ENCODE measurements at regions not wholly inside any gene's neighbourhood (a gene's known extent, or its start where the extent isn't known, plus 50 kb on each side); places are given as distances from the start of the nearest gene placed in this dataset.

- no peak overlapping the region for H3K4me3 Mint-ChIP-seq
- H3K27me3 Mint-ChIP-seq (ENCODE audit: low read depth): no peaks in the 10 kb centered on the region
- no peak overlapping the region for H3K27ac Mint-ChIP-seq
- no peak for DNase-seq (ENCODE audit: low spot score)
- H3K4me1 Mint-ChIP-seq (ENCODE audit: low read depth): no peaks in the 10 kb centered on the region
- no peaks in the 10 kb centered on the region for H3K9me3 Mint-ChIP-seq
- no peaks in the 10 kb centered on the region for H3K36me3 Mint-ChIP-seq (ENCODE audit: low read depth)
Measured at GRCh38 chr2:17086990-17087389, 421.4 kb upstream of the CYRIA start.

DNA sequence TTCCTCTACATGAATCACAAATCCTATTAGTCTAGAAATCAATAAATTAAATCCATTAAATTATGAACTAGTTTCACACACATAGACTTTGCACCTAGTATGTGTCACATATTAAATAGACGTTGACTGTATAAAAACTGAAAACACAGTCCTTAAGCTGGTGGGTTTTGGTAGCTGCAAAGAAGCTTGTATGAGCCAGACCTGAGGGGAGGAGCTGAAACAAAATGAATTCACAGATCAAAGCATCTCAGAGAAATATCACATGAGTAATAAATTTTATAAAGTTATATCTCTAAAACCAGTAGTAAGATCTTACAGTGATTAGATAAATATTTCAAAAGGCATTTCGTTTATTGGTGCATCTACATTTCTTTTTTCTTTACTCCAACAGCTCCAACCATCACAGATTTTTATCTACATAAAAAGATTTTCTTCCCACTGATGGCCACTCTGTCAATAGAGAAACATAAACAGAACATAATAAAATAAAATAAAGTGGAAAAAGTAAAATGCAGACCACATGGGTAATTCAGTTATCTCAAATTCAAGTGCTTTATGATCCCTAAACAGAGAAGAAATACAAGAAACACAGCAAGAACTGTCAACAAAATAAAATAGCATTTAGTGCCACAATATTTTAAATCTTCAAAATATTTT, 420.0 kb upstream of the CYRIA start:
- H3K9me3 Mint-ChIP-seq: no peaks in the 10 kb centered on the region
- no peaks in the 10 kb centered on the region for H3K27me3 Mint-ChIP-seq (ENCODE audit: low read depth)
- DNase-seq (ENCODE audit: low spot score): no peak
- H3K27ac Mint-ChIP-seq: no peak overlapping the region
- no peaks in the 10 kb centered on the region for H3K4me1 Mint-ChIP-seq (ENCODE audit: low read depth)
- H3K36me3 Mint-ChIP-seq (ENCODE audit: low read depth): no peaks in the 10 kb centered on the region
- no peak overlapping the region for H3K4me3 Mint-ChIP-seq

DNA sequence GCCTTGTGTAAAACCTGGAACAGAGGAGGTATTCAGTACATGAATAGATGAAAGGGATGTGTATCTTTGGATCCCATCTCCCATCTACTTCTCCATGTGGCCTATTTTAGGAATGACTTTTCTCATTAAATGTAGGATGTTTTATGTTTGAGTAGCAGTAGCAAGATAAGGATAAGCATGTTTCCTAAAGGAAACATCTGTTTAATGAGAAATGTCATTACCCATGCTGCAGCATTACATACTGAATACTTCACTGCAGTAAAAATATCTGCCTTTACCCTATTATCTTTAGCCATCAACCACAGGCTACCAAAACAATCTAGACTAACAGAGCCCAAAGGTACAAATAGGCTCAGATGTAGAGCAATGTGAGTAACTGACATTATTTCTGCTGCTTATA, 419.2 kb upstream of the CYRIA start:
- no peak for DNase-seq (ENCODE audit: low spot score)
- Mint-ChIP-seq H3K9me3 (peaks cover 7% of the 10 kb centered on the region), H3K4me3 (no peak overlapping the region), H3K4me1 (ENCODE audit: low read depth) (no peaks in the 10 kb centered on the region), H3K27me3 (ENCODE audit: low read depth) (no peaks in the 10 kb centered on the region), H3K36me3 (ENCODE audit: low read depth) (no peaks in the 10 kb centered on the region), H3K27ac (no peak overlapping the region)

- Mint-ChIP-seq H3K36me3 (ENCODE audit: low read depth) (no peaks in the 10 kb centered on the region), H3K27me3 (ENCODE audit: low read depth) (no peaks in the 10 kb centered on the region), H3K4me3 (no peak overlapping the region), H3K27ac (no peak overlapping the region), H3K9me3 (peaks cover 12% of the 10 kb centered on the region), H3K4me1 (ENCODE audit: low read depth) (no peaks in the 10 kb centered on the region)
- DNase-seq (ENCODE audit: low spot score): no peak
Measured at GRCh38 chr2:17083902-17084301, 418.3 kb upstream of the CYRIA start.

- Mint-ChIP-seq H3K4me3 (no peak overlapping the region), H3K4me1 (ENCODE audit: low read depth) (no peaks in the 10 kb centered on the region), H3K36me3 (ENCODE audit: low read depth) (no peaks in the 10 kb centered on the region), H3K27me3 (ENCODE audit: low read depth) (no peaks in the 10 kb centered on the region), H3K9me3 (peaks cover 17% of the 10 kb centered on the region), H3K27ac (no peak overlapping the region)
- DNase-seq (ENCODE audit: low spot score): no peak
Measured at GRCh38 chr2:17079262-17079661, 413.6 kb upstream of the CYRIA start.

- no peaks in the 10 kb centered on the region for H3K27me3 Mint-ChIP-seq (ENCODE audit: low read depth)
- DNase-seq (ENCODE audit: low spot score): no peak
- H3K9me3 Mint-ChIP-seq: peaks cover 17% of the 10 kb centered on the region
- H3K4me1 Mint-ChIP-seq (ENCODE audit: low read depth): no peaks in the 10 kb centered on the region
- H3K36me3 Mint-ChIP-seq (ENCODE audit: low read depth): no peaks in the 10 kb centered on the region
- H3K27ac Mint-ChIP-seq: no peak overlapping the region
- H3K4me3 Mint-ChIP-seq: no peak overlapping the region
Measured at GRCh38 chr2:17076533-17076932, 410.9 kb upstream of the CYRIA start.

- H3K36me3 Mint-ChIP-seq (ENCODE audit: low read depth): no peaks in the 10 kb centered on the region
- H3K4me1 Mint-ChIP-seq (ENCODE audit: low read depth): no peaks in the 10 kb centered on the region
- H3K27me3 Mint-ChIP-seq (ENCODE audit: low read depth): no peaks in the 10 kb centered on the region
- no peaks in the 10 kb centered on the region for H3K9me3 Mint-ChIP-seq
- H3K27ac Mint-ChIP-seq: no peak overlapping the region
- no peak for DNase-seq (ENCODE audit: low spot score)
- no peak overlapping the region for H3K4me3 Mint-ChIP-seq
Measured at GRCh38 chr2:17070711-17071110, 405.1 kb upstream of the CYRIA start.

DNA sequence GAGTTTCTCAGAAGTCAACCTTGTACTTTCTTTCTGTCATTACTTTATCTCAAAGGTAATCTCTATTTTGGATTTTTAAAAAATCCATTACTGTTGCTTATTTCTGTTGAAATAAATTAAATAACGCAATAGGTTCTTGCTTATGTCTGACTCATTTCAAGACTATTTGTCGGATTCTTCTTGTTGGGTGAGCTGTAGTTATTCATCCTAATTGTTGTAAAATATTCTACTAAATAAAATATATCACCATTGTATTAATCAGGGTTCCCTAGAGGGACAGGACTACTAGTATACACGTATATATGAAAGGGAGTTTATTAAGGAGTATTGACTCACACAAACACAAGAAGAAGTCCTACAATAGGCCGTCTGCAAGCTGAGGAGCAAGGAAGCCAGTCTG, 403.9 kb upstream of the CYRIA start:
- Mint-ChIP-seq H3K4me3 (no peak overlapping the region), H3K27me3 (ENCODE audit: low read depth) (no peaks in the 10 kb centered on the region), H3K4me1 (ENCODE audit: low read depth) (no peaks in the 10 kb centered on the region), H3K9me3 (no peaks in the 10 kb centered on the region), H3K36me3 (ENCODE audit: low read depth) (no peaks in the 10 kb centered on the region), H3K27ac (no peak overlapping the region)
- no peak for DNase-seq (ENCODE audit: low spot score)

DNA sequence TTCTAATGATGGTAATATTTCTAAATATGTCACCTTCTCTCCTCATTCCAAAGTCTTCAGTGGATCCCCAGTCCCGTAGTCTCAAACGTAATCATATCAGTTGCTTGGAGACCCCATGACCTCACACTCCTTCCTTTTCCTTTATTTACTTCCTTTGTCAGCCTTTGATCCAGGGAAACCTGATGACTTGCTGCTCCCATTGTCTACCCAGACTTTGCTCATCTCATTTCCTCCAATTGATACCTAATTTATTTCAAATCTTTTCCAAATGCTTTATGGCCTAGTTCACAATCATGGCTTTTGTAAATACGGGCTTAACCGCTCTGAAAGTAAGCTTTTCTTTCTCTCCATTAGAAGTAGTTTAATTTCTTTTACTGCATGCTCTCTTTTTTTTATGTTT, 402.4 kb upstream of the CYRIA start:
- H3K9me3 Mint-ChIP-seq: no peaks in the 10 kb centered on the region
- DNase-seq (ENCODE audit: low spot score): no peak
- H3K27ac Mint-ChIP-seq: no peak overlapping the region
- no peaks in the 10 kb centered on the region for H3K36me3 Mint-ChIP-seq (ENCODE audit: low read depth)
- no peaks in the 10 kb centered on the region for H3K4me1 Mint-ChIP-seq (ENCODE audit: low read depth)
- H3K27me3 Mint-ChIP-seq (ENCODE audit: low read depth): no peaks in the 10 kb centered on the region
- H3K4me3 Mint-ChIP-seq: no peak overlapping the region

DNA sequence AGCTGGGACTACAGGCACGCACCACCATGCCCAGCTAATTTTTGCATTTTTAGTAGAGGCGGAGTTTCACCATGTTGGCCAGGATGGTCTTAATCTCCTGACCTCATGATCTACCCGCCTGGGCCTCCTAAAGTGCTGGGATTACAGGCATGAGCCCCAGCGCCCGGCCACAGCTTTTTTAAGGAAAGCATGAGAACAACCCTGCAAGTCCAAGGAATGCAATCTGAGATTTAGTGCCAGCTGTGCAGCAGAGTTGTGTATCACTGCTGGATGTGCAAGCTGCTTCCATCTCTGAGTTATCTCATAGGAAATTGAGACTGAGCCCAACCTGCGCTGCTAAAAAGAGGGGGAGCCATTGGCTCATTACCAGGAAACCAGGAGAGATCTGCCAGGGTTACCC, 399.9 kb upstream of the CYRIA start:
- H3K4me3 Mint-ChIP-seq: no peak overlapping the region
- H3K27me3 Mint-ChIP-seq (ENCODE audit: low read depth): no peaks in the 10 kb centered on the region
- H3K27ac Mint-ChIP-seq: no peak overlapping the region
- no peaks in the 10 kb centered on the region for H3K9me3 Mint-ChIP-seq
- no peak for DNase-seq (ENCODE audit: low spot score)
- no peaks in the 10 kb centered on the region for H3K36me3 Mint-ChIP-seq (ENCODE audit: low read depth)
- H3K4me1 Mint-ChIP-seq (ENCODE audit: low read depth): no peaks in the 10 kb centered on the region

GRCh38 chr2:17061028-17061427, 395.4 kb upstream of the CYRIA start:
- no peak for DNase-seq (ENCODE audit: low spot score)
- no peaks in the 10 kb centered on the region for H3K27me3 Mint-ChIP-seq (ENCODE audit: low read depth)
- H3K4me1 Mint-ChIP-seq (ENCODE audit: low read depth): no peaks in the 10 kb centered on the region
- H3K9me3 Mint-ChIP-seq: no peaks in the 10 kb centered on the region
- no peak overlapping the region for H3K27ac Mint-ChIP-seq
- H3K4me3 Mint-ChIP-seq: no peak overlapping the region
- no peaks in the 10 kb centered on the region for H3K36me3 Mint-ChIP-seq (ENCODE audit: low read depth)

DNA sequence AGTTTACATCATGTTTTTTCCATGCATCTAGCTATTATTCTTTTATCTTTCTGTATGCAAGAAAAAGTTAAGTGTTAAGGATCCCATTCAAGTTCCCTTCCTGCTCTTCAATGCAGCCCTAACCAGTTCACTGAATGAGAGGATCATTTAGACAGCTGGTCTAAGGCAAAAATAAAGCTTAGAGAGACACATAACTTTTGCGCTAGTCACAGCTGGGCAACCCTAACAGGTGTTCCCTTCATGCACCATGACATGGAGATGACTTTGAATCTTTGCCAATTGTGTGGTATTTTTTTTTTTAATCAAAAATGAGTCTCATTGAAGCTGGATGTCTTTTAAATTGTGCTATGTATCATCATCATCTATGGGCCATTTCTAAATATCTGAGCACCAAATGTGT, 393.8 kb upstream of the CYRIA start:
- Mint-ChIP-seq H3K4me1 (ENCODE audit: low read depth) (no peaks in the 10 kb centered on the region), H3K36me3 (ENCODE audit: low read depth) (no peaks in the 10 kb centered on the region), H3K9me3 (no peaks in the 10 kb centered on the region), H3K4me3 (no peak overlapping the region), H3K27ac (no peak overlapping the region), H3K27me3 (ENCODE audit: low read depth) (no peaks in the 10 kb centered on the region)
- DNase-seq (ENCODE audit: low spot score): no peak

GRCh38 chr2:17058772-17059402, 393.3 kb upstream of the CYRIA start:
- H3K4me3 Mint-ChIP-seq: no peak overlapping the region
- no peaks in the 10 kb centered on the region for H3K4me1 Mint-ChIP-seq (ENCODE audit: low read depth)
- DNase-seq (ENCODE audit: low spot score): no peak
- H3K9me3 Mint-ChIP-seq: no peaks in the 10 kb centered on the region
- H3K27me3 Mint-ChIP-seq (ENCODE audit: low read depth): no peaks in the 10 kb centered on the region
- H3K27ac Mint-ChIP-seq: no peak overlapping the region
- H3K36me3 Mint-ChIP-seq (ENCODE audit: low read depth): no peaks in the 10 kb centered on the region

- no peaks in the 10 kb centered on the region for H3K4me1 Mint-ChIP-seq (ENCODE audit: low read depth)
- no peak overlapping the region for H3K4me3 Mint-ChIP-seq
- H3K36me3 Mint-ChIP-seq (ENCODE audit: low read depth): no peaks in the 10 kb centered on the region
- H3K27me3 Mint-ChIP-seq (ENCODE audit: low read depth): no peaks in the 10 kb centered on the region
- H3K9me3 Mint-ChIP-seq: no peaks in the 10 kb centered on the region
- DNase-seq (ENCODE audit: low spot score): no peak
- H3K27ac Mint-ChIP-seq: no peak overlapping the region
Measured at GRCh38 chr2:17057109-17058017, 391.7 kb upstream of the CYRIA start.
